Cardiac fibroblast (primary cell): ENCODE measurements at regions not wholly inside any gene's neighbourhood (a gene's known extent, or its start where the extent isn't known, plus 50 kb on each side); places are given as distances from the start of the nearest gene placed in this dataset.
A peak's percentile ranks its signal among the peaks of the same experiment; 100 is the strongest.

Experiments used
- DNase-seq, 2 donors: peaks; one replicate each; pipeline versions ENCODE4 v3.0.0 to v3.0.0-alpha.2; 2010; ENCODE audit warnings: low read depth in 2 of 2
- H3K4me3 ChIP-seq, 2 donors: replicated peaks in 1 of 2; 1 replicate in 1 of 2; 2 replicates in 1 of 2; pipeline ENCODE4 v1.5.1; 2011; ENCODE audit warnings: low read depth in 2 of 2, low read length in 2 of 2, mild to moderate bottlenecking in 2 of 2, moderate library complexity in 1 of 2
- TF ChIP-seq, protein P1 (sequence below): IDR thresholded peaks from one replicate; pipeline ENCODE4 v1.5.1; 2011; ENCODE audit warnings: low read depth, mild to moderate bottlenecking, low read length, inconsistent platforms

DNA sequence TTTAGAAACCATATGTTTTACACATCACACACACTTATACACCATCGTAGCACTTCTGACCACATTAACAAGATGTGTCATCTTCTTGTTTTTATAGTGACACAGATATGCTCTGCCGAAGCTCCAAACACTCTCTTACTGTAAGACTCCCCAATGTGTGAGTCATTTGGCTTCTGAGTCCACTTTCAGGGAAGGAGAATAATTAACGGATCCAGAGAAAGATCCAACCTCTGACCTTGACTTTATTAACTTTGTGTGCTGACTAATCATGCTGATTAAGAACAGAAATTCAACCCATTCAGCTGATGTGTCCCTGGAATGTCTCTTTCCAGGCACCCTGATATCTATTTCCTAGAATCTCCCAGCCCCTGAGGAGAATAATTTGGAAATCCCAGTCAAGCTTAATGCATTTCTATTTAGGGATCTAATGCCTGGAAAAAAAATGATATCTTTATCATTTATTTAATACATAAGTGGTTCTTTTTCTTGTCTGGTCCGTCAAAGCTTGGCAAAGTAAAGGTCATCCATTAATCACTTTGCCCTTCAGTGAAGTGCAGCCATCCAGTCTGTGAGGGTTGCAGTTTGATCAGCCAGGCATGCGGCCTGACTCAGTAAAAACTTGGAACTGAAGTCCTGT, 615.8 kb upstream of the SYT4 start:
- TF ChIP-seq, protein P1, sequence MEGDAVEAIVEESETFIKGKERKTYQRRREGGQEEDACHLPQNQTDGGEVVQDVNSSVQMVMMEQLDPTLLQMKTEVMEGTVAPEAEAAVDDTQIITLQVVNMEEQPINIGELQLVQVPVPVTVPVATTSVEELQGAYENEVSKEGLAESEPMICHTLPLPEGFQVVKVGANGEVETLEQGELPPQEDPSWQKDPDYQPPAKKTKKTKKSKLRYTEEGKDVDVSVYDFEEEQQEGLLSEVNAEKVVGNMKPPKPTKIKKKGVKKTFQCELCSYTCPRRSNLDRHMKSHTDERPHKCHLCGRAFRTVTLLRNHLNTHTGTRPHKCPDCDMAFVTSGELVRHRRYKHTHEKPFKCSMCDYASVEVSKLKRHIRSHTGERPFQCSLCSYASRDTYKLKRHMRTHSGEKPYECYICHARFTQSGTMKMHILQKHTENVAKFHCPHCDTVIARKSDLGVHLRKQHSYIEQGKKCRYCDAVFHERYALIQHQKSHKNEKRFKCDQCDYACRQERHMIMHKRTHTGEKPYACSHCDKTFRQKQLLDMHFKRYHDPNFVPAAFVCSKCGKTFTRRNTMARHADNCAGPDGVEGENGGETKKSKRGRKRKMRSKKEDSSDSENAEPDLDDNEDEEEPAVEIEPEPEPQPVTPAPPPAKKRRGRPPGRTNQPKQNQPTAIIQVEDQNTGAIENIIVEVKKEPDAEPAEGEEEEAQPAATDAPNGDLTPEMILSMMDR = no peak
- no peak overlapping the region for H3K4me3 ChIP-seq
- peak; percentile 76 to 88 for DNase-seq

DNA sequence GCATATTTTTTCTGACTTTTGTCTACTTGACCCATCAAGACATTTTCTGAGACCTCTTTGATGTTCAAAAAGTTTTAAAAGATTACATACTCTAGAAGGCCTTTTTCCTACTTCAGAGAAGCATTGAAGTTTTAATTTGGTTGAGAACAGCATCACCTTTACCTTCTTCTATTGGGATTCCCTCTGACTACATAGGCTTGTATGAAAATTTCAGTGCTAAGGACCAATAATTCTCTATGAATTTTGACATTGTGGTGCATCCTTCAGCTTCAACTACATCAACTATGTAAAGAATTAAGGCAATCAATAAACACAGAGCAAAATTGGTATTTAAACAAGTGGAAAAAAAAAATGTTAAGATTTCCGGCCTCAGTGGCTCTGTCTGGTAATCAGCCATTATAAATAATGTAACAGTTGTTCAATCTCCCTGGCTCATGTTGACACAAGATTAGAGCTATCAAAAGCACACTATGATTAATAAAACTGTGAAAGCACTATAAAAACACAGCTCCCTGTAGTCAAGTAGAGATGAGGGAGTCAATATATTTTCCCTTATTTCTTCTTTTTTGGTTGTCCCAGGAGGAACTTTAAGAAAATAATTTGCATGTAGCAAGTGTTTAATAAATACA, 627.0 kb upstream of the SYT4 start:
- TF ChIP-seq, protein P1 = no peak

DNA sequence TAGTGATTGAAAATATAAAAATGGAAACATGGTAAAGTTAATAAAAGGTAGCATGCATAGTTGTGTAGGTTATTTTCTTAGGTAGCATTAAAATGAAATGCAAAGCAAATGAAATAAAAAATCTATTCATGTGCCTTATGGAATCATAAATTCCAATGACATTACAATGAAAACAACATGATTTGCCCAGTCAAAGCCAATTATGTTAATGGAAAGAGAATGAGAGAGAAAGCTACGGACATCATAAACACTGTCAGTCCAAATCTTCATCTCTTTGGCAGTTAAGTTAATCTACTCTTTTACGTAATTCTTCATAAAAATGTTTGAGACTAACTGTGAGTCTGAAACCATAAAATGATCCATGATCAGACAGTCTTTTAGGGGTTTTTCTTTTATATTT, 636.7 kb upstream of the SYT4 start:
- DNase-seq = no peak
- TF ChIP-seq, protein P1 = no peak
- H3K4me3 ChIP-seq = no peak overlapping the region

More for the DNA sequence above, 627.0 kb upstream of the SYT4 start:
- no peak for DNase-seq
- H3K4me3 ChIP-seq = no peak overlapping the region

DNA sequence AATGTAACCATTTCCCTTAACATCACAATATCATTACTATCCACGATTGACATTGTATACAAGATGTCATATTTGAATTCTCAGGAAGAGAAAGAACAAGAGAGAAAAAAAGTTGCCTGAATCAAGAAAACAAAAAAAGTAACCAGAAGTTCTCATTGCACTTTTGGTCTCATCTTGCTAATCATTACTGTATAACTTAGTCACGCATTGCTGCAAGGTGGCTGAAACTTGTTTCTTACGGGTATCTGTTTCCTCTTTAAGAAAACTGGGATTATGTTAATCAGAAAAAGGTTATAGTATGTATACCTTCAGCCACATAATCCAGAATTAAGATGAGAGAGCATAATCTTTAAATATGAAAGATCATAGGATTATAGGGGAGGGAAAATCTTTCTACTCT, 639.7 kb upstream of the SYT4 start:
- no peak for DNase-seq
- TF ChIP-seq, protein P1 = no peak

DNA sequence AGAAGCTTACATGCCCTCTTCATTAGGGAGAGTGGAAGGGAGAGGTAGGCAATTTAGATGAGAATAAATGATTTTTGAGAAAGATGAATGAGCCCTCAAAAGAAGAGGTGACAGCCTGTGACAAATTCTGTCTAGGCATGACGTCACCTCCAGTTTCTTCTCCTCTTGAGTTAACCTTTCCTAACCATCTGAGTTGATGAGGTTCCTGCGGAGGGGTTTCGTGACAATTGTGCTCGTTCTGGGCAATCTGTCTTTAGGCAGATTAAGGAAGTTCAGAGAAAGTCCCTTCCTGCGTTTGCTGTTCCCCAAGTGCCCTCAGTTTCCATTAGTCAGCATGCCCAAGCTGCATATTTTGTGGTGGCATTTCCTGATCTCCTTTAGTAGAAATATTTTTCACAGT, 640.2 kb upstream of the SYT4 start:
- TF ChIP-seq, protein P1 = no peak
- no peak for DNase-seq

More for the DNA sequence above, 639.7 kb upstream of the SYT4 start:
- H3K4me3 ChIP-seq = no peak overlapping the region

DNA sequence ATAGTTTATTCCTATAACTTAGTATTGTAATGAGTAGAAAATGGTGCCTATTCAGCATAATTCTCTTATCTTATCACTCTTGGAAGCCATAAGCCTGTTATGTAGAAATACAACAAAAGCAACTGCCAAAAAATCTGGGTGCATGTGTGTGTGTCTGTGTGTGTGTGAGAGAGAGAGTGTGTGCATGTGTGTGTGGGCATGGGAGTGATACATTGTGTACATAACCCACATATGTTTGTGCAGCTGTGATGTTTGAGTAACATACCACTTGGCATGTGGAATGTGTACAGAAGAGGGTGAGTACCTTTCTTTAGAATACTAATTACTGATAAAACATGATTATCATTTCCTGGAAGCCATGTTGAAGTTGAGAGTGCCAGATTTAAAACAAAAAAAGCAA, 642.3 kb upstream of the SYT4 start:
- no peak overlapping the region for H3K4me3 ChIP-seq
- TF ChIP-seq, protein P1 = no peak
- DNase-seq = peak; percentile 5 to 83

More for the DNA sequence above, 640.2 kb upstream of the SYT4 start:
- no peak overlapping the region for H3K4me3 ChIP-seq
